ENCODE measurements at regions not wholly inside any gene's neighbourhood (a gene's known extent, or its start where the extent isn't known, plus 50 kb on each side); places are given as distances from the start of the nearest gene placed in this dataset.

GRCh38 chr14:101006008-101006407, 102.5 kb upstream of the RTL1 start:
- no peaks in the 10 kb centered on the region for H4K20me1 ChIP-seq (ENCODE audit: insufficient read depth)
- H3K79me2 ChIP-seq (replicated peaks; ENCODE audit: insufficient read depth, low read length) = no peaks in the 10 kb centered on the region
- TF ChIP-seq RAD21 (conservative IDR thresholded peaks at IDR 0.05) (no peak), TAF1 (IDR thresholded peaks at IDR 0.05; ENCODE audit: low read depth) (no peak), POLR2AphosphoS5 (IDR thresholded peaks at IDR 0.05) (no peak), REST (IDR thresholded peaks at IDR 0.05; ENCODE audit: borderline replicate concordance) (no peak), CTCF (IDR thresholded peaks at IDR 0.05; ENCODE audit: poor library complexity, severe bottlenecking) (no peak), EP300 (conservative IDR thresholded peaks at IDR 0.05; ENCODE audit: poor library complexity, severe bottlenecking) (no peak)
- H3F3A ChIP-seq (ENCODE audit: insufficient read depth, low read length, poor library complexity, severe bottlenecking) = no peaks in the 10 kb centered on the region
- no peak overlapping the region for H3K4me2 ChIP-seq (ENCODE audit: low read length)
- no peaks in the 10 kb centered on the region for H3K36me3 ChIP-seq (ENCODE audit: insufficient read depth, low read length)
- no peaks in the 10 kb centered on the region for H3K9me2 ChIP-seq (ENCODE audit: insufficient read depth, low read length)
- H3K9me3 ChIP-seq (ENCODE audit: low read length) = no peaks in the 10 kb centered on the region
- H3K27ac ChIP-seq (ENCODE audit: low read length) = no peak overlapping the region
- H3K4me3 ChIP-seq (ENCODE audit: low read length) = no peak overlapping the region
- H3K27me3 ChIP-seq (ENCODE audit: insufficient read depth, low read depth, low read length) = no peaks in the 10 kb centered on the region
- H3K9ac ChIP-seq (ENCODE audit: low read length) = no peak overlapping the region
- H2AFZ ChIP-seq (ENCODE audit: low read depth, low read length) = no peak overlapping the region

GRCh38 chr14:101007004-101007614, 103.6 kb upstream of the RTL1 start:
- no peak overlapping the region for H3K9ac ChIP-seq (ENCODE audit: low read length)
- no peaks in the 10 kb centered on the region for H3K9me2 ChIP-seq (ENCODE audit: insufficient read depth, low read length)
- no peak overlapping the region for H3K27ac ChIP-seq (ENCODE audit: low read length)
- no peak for TF ChIP-seq TAF1 (IDR thresholded peaks at IDR 0.05; ENCODE audit: low read depth)
- no peak for TF ChIP-seq REST (IDR thresholded peaks at IDR 0.05; ENCODE audit: borderline replicate concordance)
- TF ChIP-seq CTCF (IDR thresholded peaks at IDR 0.05; ENCODE audit: poor library complexity, severe bottlenecking) = no peak
- TF ChIP-seq MXI1 (conservative IDR thresholded peaks at IDR 0.05; ENCODE audit: poor library complexity, severe bottlenecking) = no peak
- TF ChIP-seq EP300 (conservative IDR thresholded peaks at IDR 0.05; ENCODE audit: poor library complexity, severe bottlenecking) = no peak
- no peak for TF ChIP-seq SMC3 (conservative IDR thresholded peaks at IDR 0.05; ENCODE audit: poor library complexity)
- no peak for TF ChIP-seq EZH2 (IDR thresholded peaks at IDR 0.05; ENCODE audit: borderline replicate concordance, insufficient read depth, low read length, poor library complexity, severe bottlenecking)
- TF ChIP-seq POLR2AphosphoS5 (IDR thresholded peaks at IDR 0.05) = no peak
- no peak for TF ChIP-seq RAD21 (conservative IDR thresholded peaks at IDR 0.05)
- no peaks in the 10 kb centered on the region for H3K36me3 ChIP-seq (ENCODE audit: insufficient read depth, low read length)
- no peaks in the 10 kb centered on the region for H3F3A ChIP-seq (ENCODE audit: insufficient read depth, low read length, poor library complexity, severe bottlenecking)
- no peaks in the 10 kb centered on the region for H3K9me3 ChIP-seq (ENCODE audit: low read length)
- H3K4me2 ChIP-seq (ENCODE audit: low read length) = no peak overlapping the region
- no peaks in the 10 kb centered on the region for H3K27me3 ChIP-seq (ENCODE audit: insufficient read depth, low read depth, low read length)
- no peak overlapping the region for H2AFZ ChIP-seq (ENCODE audit: low read depth, low read length)
- no peaks in the 10 kb centered on the region for H4K20me1 ChIP-seq (ENCODE audit: insufficient read depth)
- no peaks in the 10 kb centered on the region for H3K79me2 ChIP-seq (replicated peaks; ENCODE audit: insufficient read depth, low read length)
- H3K4me3 ChIP-seq (ENCODE audit: low read length) = no peak overlapping the region

Measured in neural cell (in vitro differentiated cells).